ENCODE measurements at regions not wholly inside any gene's neighbourhood (a gene's known extent, or its start where the extent isn't known, plus 50 kb on each side); places are given as distances from the start of the nearest gene placed in this dataset.
"Not testable (repeated sequence)": the region's sequence is repeated elsewhere in the genome, so short reads cannot be mapped to it uniquely, and the experiment has no call there.

DNA sequence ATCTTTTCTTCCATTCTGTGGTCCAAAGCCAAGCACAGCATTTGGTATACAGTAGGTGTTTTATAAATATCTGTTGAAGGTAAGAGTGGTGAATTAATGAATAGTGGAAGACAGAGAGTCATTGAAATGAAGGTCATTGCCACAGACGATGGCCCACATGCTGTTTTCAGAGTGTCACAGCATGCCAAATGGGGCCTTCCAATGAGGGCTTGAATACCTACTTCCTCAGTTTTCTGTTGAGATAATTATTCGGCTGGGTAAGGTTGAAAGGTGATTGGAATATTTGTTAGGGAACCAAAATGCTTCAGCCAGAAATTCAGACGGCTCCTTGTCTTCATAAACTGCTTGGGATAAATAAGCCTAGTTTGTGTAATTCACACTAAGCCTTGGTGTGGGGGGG is 205.3 kb upstream of the TBL1XR1 start:
- in situ Hi-C loops (cut with HindIII; ENCODE audit: low pct_unique_long_range_greater_than_20kb, low sequenced_read_pairs) = no loop called here
- no peak for DNase-seq (ENCODE audit: low read depth, low spot score)

DNA sequence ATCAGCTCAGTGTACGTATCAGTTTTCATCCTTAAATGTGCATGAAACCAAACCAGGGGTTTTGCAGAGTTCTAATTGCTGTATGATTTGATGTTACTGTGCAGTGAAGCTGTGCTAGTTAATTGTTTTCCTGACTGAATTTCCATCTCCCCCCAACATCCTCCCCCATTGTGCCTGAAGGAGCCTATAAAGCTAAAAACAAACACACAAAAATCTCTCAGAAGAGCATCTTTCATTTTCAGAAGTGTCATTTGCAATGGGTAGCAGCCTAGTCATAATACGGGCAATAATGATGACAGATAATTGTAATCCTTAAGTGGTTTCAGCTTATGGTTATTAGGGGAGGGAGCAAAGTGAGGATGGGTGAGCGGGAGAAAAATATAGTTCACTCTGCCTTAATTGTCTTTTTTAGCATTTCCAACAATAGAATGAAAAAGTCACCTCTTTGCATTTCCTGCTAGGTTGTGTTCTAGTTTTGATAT is 207.9 kb upstream of the TBL1XR1 start:
- in situ Hi-C loops (cut with HindIII; ENCODE audit: low pct_unique_long_range_greater_than_20kb, low sequenced_read_pairs) = no loop called here
- DNase-seq (ENCODE audit: low read depth, low spot score) = no peak

DNA sequence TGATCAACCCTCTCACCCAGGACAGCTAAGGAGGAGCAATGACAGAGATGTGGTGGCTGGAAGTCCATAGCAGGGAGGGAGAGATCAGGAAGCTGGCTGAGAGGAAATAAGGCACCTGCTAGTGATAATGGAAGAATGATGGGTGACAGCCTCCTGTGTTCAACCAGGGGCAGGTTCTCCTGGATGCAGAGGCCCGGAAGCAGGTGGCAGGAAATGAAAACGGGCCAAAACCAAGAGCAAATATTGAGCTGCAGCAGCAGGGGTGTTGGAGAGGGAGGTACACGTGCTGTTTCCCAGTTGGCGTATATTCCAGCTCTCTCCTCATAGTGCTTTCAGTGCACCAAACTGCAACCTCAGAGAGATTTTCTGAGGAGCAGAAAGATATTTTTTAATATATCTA is 213.4 kb upstream of the TBL1XR1 start:
- DNase-seq (ENCODE audit: low read depth, low spot score) = no peak

DNA sequence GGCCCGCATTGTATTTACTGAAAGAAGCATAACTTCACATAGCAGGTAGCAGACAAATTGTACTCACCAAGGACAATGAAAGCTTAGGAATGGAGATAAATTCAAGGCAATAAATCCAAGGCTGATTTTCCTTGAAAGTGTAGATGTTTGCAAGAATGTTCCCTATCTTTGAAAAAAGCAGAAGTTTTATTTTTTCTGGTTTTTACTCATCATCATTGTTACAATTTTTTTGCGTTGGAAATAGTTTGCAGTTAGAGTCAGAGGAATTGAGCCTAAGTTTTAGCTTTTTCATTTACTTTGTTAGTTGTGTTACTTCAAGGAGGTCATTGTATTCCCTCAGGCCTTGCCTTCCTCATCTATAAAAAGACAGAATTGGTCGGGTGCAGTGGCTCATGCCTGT is 213.9 kb upstream of the TBL1XR1 start:
- in situ Hi-C loops (cut with HindIII; ENCODE audit: low pct_unique_long_range_greater_than_20kb, low sequenced_read_pairs) = no loop called here
- no peak for DNase-seq (ENCODE audit: low read depth, low spot score)

More for the DNA sequence above, 213.4 kb upstream of the TBL1XR1 start:
- in situ Hi-C loops (cut with HindIII; ENCODE audit: low pct_unique_long_range_greater_than_20kb, low sequenced_read_pairs) = no loop called here

DNA sequence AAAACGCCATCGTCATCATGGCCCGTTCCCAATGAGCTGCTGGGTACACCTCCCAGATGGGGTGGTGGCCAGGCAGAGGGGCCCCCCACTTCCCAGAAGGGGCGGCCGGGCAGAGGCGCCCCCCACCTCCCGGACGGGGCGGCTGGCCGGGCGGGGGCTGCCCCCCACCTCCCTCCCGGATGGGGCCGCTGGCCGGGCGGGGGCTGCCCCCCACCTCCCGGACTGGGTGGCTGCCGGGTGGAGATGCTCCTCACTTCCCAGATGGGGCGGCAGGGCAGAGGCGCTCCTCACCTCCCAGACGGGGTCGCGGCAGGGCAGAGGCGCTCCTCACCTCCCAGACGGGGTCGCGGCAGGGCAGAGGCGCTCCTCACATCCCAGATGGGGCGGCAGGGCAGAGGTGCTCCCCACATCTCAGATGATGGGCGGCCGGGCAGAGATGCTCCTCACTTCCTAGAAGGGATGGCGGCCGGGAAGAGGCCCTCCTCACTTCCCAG is 215.4 kb upstream of the TBL1XR1 start:
- in situ Hi-C loops (cut with HindIII; ENCODE audit: low pct_unique_long_range_greater_than_20kb, low sequenced_read_pairs); DNase-seq (ENCODE audit: low read depth, low spot score): not testable (repeated sequence)

DNA sequence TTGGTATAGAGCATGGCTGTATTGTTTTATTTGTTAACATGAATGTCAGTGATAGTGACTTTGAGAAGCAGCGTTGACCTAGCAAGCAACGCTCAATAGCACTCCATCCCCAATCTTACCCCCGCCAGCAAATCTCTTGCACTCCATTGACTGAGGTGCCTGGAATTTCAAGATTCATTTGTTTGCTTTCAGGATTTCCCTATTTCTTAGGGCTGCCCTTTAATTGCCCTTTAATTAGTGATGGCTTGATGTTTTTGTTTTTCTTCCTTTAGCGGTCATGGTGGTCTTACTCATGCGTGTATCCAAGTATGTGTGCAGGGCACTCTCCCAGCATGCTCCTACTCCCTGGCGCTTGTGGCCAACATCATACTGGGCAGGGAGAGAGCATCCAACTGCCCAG is 216.8 kb upstream of the TBL1XR1 start:
- in situ Hi-C loops (cut with HindIII; ENCODE audit: low pct_unique_long_range_greater_than_20kb, low sequenced_read_pairs) = no loop called here
- no peak for DNase-seq (ENCODE audit: low read depth, low spot score)

DNA sequence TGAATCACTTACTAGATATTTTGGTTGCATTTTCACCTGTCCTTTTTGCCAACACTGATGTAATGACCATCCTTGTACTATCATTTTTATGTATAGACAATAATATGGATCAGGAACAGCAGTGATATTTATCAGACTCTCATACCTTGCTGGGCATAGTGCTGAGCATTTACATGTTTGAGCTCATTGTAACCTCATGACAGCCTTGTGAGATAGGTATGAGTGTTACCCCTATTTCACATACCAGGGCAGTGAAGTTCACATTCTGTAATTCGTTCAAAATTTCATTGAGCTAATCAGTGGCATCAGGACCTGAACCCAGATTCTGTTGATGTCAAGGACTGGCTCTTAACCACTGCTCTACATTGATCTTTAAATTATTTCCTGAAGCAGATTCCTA is 221.5 kb upstream of the TBL1XR1 start:
- in situ Hi-C loops (cut with HindIII; ENCODE audit: low pct_unique_long_range_greater_than_20kb, low sequenced_read_pairs) = no loop called here
- peak; percentile 18 for DNase-seq (ENCODE audit: low read depth, low spot score)

DNA sequence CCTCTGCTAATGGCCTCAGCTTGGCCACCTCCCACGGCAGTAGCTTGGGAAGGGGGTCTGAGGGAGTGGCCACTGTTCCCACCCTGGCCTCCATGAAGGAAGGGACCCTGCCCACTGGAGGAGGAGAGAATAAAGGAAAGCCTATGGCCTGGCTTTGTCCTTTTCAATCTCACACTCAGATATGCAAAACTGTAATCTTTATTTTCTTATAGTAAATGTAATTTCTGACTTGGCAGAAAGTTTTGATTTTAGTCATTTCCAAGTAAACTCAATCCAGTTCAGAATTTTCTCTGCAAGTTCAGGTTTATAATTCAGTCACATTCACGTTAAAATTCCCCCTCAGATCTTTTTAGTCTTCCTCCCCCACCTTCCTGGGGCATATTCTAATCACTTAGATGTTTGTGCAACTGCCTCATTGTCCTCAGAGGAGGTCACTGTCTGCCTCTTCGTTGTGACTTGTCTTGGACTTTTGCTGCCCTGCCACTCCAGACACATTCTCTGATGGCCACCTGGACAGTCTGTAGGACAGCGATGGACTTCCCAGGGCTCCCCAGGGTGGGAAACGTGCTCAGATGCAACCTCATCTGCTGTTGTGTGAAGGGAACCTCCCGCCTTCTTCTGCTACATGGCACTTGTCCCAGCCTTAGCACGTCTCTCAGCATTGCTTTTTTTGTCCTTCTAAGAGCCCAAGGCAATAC is 222.8 kb upstream of the TBL1XR1 start:
- no peak for DNase-seq (ENCODE audit: low read depth, low spot score)
- in situ Hi-C loops (cut with HindIII; ENCODE audit: low pct_unique_long_range_greater_than_20kb, low sequenced_read_pairs) = no loop called here

DNA sequence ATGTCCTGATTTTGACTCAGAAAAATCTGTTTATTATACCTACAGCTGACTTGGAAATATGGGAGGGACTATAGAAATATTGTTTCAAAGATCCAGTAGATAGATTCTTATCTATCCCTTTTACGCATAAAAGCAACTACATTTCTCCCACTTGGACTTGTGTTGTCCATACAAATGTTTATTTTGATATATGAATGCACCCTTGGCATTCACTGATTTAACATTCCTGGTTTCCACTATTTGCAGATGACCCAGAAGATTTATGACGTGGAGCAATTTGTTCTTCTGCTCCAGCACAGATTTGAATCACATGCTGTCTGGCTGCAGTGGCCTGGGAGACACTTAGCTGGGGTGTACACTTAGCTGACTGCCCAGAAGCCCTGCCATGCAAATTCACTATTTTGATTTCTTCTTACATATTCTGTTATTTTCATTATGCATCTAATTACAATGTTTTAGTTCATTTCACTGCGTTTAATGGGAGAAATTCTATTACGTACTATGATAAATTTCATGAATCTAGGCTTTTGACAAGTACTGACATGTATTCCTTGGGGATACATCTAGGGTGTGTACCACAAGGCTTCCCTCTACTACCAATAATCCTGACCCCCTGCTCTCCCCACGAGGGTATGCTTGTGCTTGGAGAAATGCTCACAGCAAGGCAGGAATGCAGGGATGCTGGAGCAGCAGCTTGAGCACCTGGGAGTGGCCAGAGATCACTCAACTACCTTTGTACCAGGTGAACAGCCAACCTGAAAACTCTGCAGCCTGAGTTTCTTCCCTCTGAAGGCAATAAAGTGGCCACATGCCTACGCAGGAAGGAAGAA is 223.6 kb upstream of the TBL1XR1 start:
- in situ Hi-C loops (cut with HindIII; ENCODE audit: low pct_unique_long_range_greater_than_20kb, low sequenced_read_pairs) = no loop called here
- DNase-seq (ENCODE audit: low read depth, low spot score) = no peak

DNA sequence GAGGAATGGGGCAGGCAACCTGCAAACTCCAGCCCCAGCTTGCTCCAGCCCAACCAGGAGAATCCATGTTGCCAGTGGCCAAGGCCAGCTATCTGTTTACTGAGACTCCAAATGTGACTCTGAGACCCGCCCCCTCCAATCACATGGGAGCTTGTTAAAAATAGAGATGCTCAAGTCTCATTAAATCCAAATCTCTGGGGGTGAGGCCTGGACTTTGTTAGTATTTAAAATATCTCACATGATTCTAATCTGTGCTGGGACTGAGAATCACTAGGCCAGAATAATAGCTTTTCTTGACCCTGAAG is 224.2 kb upstream of the TBL1XR1 start:
- DNase-seq (ENCODE audit: low read depth, low spot score) = no peak
- in situ Hi-C loops (cut with HindIII; ENCODE audit: low pct_unique_long_range_greater_than_20kb, low sequenced_read_pairs) = no loop called here

DNA sequence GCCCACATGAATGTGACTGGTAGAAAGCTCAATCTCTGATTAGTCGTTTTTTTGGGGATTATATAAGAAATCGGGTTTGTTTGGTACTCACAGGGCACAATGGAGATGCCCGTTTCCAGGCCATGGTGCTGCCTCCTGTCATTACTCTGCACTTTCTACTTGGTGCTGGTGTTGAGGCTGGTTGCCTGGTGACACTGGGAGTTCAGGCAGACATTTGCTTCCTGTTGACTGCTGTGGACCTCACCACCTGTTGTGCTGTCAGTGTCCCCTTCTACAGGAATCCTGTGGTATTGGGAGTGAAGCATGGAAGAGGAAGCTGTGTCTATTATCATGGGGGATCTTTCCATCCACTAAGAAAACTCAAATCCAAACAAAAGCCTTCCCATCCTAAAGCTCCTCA is 227.2 kb upstream of the TBL1XR1 start:
- in situ Hi-C loops (cut with HindIII; ENCODE audit: low pct_unique_long_range_greater_than_20kb, low sequenced_read_pairs) = no loop called here
- DNase-seq (ENCODE audit: low read depth, low spot score) = no peak

DNA sequence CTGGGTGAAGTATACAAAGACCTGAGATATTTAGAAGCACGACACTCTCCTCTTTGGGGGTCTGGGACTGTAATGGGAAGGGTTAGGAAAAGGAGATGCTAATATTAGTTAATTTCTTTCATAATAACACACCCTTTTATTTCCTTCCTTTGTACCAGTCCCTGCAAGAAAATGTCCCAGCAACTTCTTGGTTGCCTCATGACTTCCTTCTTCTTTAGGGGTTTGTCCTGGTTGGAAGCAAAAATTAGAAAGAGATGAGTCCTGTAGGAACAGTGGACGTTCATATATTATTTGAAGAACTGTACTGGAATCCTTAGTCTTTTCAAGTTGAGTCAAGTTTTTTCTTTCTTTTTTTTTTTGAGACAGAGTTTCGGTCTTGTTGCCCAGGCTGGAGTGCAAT is 227.8 kb upstream of the TBL1XR1 start:
- DNase-seq (ENCODE audit: low read depth, low spot score) = no peak
- in situ Hi-C loops (cut with HindIII; ENCODE audit: low pct_unique_long_range_greater_than_20kb, low sequenced_read_pairs) = no loop called here

DNA sequence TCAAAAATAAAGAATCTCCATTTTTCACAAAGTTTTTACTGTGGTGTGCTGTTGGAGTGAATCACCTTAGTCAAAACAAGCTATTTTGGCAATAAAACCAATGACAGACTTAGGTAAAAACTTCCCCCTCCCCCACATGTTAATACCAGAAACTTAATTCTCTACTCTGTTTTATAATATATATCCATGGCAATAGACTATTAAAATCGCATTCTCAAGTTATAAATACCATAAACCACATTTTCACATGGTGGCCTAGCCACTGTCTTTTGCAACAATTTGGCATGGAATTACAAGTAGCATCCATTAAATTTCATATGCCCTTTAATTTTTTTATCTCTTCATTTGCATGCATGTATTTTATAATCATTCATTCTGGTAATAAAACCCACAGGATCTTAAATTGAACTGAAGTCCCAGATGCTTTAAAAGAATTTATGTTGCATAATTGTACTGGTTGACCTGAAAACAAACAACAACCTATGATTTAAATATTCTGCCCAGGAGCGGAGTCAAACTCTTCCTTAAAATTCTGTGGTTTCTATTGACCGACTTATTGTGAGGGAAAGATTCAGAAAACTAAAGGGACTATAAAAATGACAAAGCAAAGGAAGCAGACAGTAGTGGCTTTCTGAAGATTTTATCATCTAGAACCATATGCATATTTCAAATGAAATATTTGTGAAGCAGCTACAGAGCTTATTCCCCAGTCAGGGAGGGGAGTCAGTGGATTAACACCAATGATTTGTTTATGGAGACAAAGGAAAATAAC is 229.0 kb upstream of the TBL1XR1 start:
- in situ Hi-C loops (cut with HindIII; ENCODE audit: low pct_unique_long_range_greater_than_20kb, low sequenced_read_pairs) = no loop called here
- DNase-seq (ENCODE audit: low read depth, low spot score) = no peak

DNA sequence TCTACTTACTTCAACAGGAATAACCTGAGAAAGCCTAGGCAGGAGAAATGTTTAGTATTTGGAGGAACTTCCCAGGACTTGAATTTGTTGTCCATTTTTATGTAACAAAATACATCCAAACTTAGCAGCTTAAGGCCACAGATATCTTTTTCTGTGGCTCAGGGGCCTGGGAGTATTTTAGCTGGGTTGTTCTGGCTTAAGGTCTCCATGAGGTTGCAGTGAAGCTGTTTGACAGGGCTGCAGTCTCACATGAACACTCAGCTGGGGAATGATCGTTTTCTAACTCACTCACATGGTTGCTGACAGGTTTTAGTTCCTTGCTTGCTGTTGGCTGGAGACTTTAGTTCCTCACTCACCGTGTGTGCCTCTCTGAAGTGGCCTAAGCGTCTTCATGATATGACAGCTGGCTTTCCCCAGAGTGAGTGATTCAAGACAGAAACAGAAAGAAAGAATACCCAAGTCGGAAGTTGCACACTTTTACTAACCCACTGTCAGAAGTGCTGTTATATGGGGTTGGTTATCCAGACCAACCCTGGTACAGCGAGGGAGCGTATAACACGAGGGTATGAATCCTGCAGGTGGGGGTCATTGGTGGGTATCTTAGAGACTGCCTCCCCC is 229.7 kb upstream of the TBL1XR1 start:
- in situ Hi-C loops (cut with HindIII; ENCODE audit: low pct_unique_long_range_greater_than_20kb, low sequenced_read_pairs) = no loop called here

DNA sequence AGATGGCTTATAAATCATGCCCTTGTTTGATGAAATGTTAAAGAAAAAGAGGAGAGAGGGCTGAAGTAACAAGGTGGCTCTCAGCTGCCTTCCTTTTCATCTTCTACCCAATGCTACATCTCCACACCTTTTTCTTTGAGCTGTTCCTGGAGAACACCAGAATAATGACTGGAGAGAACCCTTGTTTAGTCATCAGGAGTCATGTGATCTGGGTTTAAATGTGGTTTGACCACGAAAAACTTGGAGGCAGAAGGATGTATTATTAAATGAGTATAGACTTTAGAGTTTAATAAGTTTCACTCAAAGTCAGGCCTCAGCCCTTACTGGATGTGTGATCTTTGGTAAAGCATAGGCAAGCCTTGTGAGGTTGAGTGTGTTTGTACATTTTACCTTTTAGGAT is 230.3 kb upstream of the TBL1XR1 start:
- in situ Hi-C loops (cut with HindIII; ENCODE audit: low pct_unique_long_range_greater_than_20kb, low sequenced_read_pairs) = no loop called here
- no peak for DNase-seq (ENCODE audit: low read depth, low spot score)

More for the DNA sequence above, 229.7 kb upstream of the TBL1XR1 start:
- DNase-seq (ENCODE audit: low read depth, low spot score) = no peak

DNA sequence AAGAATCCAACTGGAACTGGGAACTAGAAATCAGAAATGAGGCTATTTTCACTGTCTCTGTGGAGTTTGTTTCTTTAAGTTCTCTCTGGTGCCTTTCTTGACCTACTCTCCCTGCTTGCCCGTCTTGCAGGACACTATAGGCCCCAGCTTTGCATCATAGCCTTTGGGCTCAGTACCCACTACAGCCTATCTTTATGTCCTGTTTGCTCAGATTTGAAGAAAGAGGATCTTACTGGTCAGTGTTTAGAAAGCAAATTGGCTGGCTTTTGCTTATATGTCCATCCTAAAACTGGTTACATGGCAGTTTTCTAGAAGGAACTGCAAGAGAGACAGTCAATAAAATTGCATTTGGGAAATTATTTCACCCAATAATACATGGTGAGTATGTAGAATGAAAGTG is 231.8 kb upstream of the TBL1XR1 start:
- DNase-seq (ENCODE audit: low read depth, low spot score) = no peak
- in situ Hi-C loops (cut with HindIII; ENCODE audit: low pct_unique_long_range_greater_than_20kb, low sequenced_read_pairs) = no loop called here

DNA sequence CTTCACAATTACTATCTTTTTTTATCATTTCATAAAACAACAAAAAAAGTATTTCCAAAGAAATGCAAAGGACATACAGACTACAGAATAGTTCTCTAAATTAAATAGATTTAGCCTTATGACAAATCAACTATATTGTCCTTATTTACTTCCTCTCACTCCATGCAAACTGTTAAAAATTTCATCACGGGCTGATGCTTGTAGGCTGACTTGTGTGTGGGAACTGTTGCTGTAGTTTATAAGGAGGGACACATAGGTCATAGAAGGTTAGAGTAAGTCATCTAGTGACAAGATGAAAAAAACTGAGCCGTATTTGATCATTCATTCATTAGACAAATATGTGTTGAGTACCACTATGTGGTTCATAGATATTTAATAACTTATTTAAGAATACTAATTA is 232.5 kb upstream of the TBL1XR1 start:
- in situ Hi-C loops (cut with HindIII; ENCODE audit: low pct_unique_long_range_greater_than_20kb, low sequenced_read_pairs) = no loop called here
- no peak for DNase-seq (ENCODE audit: low read depth, low spot score)

DNA sequence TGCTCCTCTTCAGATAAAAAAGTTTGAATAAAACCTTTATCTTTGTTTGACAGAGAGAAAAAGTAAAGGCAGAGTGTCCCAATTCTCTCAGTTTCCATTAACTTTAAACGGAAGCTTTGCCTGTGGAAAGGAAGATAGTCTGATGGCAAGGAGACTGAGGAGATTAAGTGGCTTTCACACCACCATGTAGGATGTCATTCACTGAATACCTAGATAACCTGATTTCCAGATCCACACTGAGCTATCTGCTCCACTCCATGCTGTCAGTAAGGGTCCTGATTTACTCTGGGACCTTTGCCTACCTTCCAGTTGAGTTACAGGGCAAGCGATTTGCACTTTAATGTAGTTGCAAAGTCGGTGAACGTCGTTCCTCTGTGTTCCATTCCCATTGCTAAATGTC is 233.4 kb upstream of the TBL1XR1 start:
- in situ Hi-C loops (cut with HindIII; ENCODE audit: low pct_unique_long_range_greater_than_20kb, low sequenced_read_pairs) = no loop called here
- no peak for DNase-seq (ENCODE audit: low read depth, low spot score)
